ENCODE measurements at regions not wholly inside any gene's neighbourhood (a gene's known extent, or its start where the extent isn't known, plus 50 kb on each side); places are given as distances from the start of the nearest gene placed in this dataset.

DNA sequence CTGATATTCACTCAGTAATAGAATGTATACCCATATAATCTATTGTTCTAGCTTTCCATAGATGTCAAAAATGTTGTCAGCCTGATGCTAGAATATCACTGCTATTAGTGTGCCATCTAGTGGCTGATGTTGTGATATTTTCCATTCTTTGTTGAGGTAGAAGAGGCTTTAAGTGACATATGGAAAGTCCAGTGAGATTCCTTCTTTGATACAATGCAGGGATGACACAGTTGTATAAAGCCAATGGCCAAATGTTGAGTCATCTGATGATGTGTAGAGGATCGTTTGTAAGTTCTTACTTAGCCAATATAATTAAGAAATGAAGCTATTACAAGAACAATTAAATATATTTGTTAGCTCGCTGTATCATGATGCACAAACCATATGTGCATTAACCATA is 58.1 kb upstream of the PCED1B start:
- Mint-ChIP-seq H3K27me3 (ENCODE audit: low read depth) (no peaks in the 10 kb centered on the region; the same call in 1 of the 2 replicates), H3K4me1 (no peaks in the 10 kb centered on the region), H3K4me3 (no peak overlapping the region), H3K36me3 (ENCODE audit: insufficient read depth in 1 of 3, low read depth in 3 of 3) (no peaks in the 10 kb centered on the region), H3K27ac (no peak overlapping the region), H3K9me3 (no peaks in the 10 kb centered on the region)
- Histone ChIP-seq H3T11ph (ENCODE audit: low read length) (no peak overlapping the region), H3K9me3 (ENCODE audit: control insufficient read depth, low read depth, low read length) (no peaks in the 10 kb centered on the region), H3K27me3 (ENCODE audit: insufficient read depth, low read length) (no peaks in the 10 kb centered on the region), H4K20me1 (ENCODE audit: control insufficient read depth, insufficient read depth, insufficient read length) (no peaks in the 10 kb centered on the region), H3K23me2 (ENCODE audit: insufficient read length, low read depth, low read length, poor library complexity, severe bottlenecking) (no peaks in the 10 kb centered on the region), H4K91ac (ENCODE audit: insufficient read length, low read depth, low read length) (no peak overlapping the region), H3K4me1 (ENCODE audit: insufficient read depth, low read length) (no peaks in the 10 kb centered on the region), H2BK15ac (ENCODE audit: low read depth, low read length) (no peak overlapping the region), H2BK120ac (ENCODE audit: low read depth, low read length, poor library complexity, severe bottlenecking) (no peak overlapping the region), H3K4me2 (ENCODE audit: insufficient read depth, insufficient read length, low read length) (no peak overlapping the region), H4K8ac (replicated peaks; ENCODE audit: insufficient read length, low read depth, low read length) (no peak overlapping the region), H3K23ac (ENCODE audit: insufficient read length, low read depth, low read length) (no peak overlapping the region), H2AK5ac (ENCODE audit: insufficient read length, low read length) (no peak overlapping the region), H4K5ac (ENCODE audit: insufficient read length, low read depth, low read length) (no peak overlapping the region), H3K79me2 (ENCODE audit: insufficient read depth, low read length) (no peaks in the 10 kb centered on the region), H2BK5ac (ENCODE audit: insufficient read length, low read length) (no peak overlapping the region), H2AFZ (ENCODE audit: low read length) (no peak overlapping the region), H3K9ac (ENCODE audit: extremely low read depth, insufficient read length, low read length) (no peak overlapping the region), H3K14ac (ENCODE audit: insufficient read depth, low read length) (no peak overlapping the region), H3K27ac (ENCODE audit: insufficient read length, low read depth, low read length) (no peak overlapping the region), H3K4ac (ENCODE audit: low read depth, low read length) (no peak overlapping the region), H2BK12ac (ENCODE audit: insufficient read length, low read depth, low read length) (no peak overlapping the region), H2BK20ac (ENCODE audit: low read depth, low read length, poor library complexity, severe bottlenecking) (no peak overlapping the region), H3K79me1 (ENCODE audit: insufficient read depth, low read depth, low read length, poor library complexity, severe bottlenecking) (no peaks in the 10 kb centered on the region), H3K56ac (ENCODE audit: insufficient read length, low read depth, low read length) (no peak overlapping the region), H3K18ac (ENCODE audit: insufficient read length, low read depth, low read length) (no peak overlapping the region)
- TF ChIP-seq CTCF (conservative IDR thresholded peaks at IDR 0.05): peak; percentile 83
- WGBS (ENCODE audit: extremely low coverage, insufficient read length, low lambda C conversion rate): no CpG with 5 or more reads among the region's 2 CpGs
- no peak for DNase-seq

Data from H9 (cell line).